ENCODE measurements at regions not wholly inside any gene's neighbourhood (a gene's known extent, or its start where the extent isn't known, plus 50 kb on each side); places are given as distances from the start of the nearest gene placed in this dataset.

DNA sequence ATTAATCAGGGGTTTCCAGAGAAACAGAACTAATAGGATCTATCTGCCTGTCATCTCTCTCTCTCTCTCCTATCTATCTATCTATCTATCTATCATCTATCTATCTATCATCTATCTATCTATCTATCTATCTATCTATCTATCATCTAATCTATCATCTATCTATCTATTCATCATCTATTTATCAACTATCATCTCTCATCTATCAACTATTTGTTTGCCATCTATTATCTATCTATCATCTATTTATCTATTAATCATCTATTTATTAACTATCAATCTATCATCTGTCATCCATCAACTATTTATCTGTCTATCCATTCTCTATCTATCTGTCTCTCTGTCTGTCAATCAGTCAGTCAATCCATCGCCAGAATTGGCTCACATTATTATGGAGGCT is 70.0 kb upstream of the MRPS6 start:
- TF ChIP-seq, protein P1, sequence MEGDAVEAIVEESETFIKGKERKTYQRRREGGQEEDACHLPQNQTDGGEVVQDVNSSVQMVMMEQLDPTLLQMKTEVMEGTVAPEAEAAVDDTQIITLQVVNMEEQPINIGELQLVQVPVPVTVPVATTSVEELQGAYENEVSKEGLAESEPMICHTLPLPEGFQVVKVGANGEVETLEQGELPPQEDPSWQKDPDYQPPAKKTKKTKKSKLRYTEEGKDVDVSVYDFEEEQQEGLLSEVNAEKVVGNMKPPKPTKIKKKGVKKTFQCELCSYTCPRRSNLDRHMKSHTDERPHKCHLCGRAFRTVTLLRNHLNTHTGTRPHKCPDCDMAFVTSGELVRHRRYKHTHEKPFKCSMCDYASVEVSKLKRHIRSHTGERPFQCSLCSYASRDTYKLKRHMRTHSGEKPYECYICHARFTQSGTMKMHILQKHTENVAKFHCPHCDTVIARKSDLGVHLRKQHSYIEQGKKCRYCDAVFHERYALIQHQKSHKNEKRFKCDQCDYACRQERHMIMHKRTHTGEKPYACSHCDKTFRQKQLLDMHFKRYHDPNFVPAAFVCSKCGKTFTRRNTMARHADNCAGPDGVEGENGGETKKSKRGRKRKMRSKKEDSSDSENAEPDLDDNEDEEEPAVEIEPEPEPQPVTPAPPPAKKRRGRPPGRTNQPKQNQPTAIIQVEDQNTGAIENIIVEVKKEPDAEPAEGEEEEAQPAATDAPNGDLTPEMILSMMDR (IDR thresholded peaks at IDR 0.05; ENCODE audit: insufficient read depth, low read length, poor library complexity, severe bottlenecking) = no peak
- no peak overlapping the region for H3K4me3 ChIP-seq (replicated peaks; ENCODE audit: low read depth, low read length)
- H3K27me3 ChIP-seq (replicated peaks; ENCODE audit: control insufficient read depth, insufficient read depth, low read length) = no peaks in the 10 kb centered on the region
- no peaks in the 10 kb centered on the region for H3K36me3 ChIP-seq (ENCODE audit: control insufficient read depth, insufficient read depth, low read length)
- DNase-seq (ENCODE audit: extremely low read depth, insufficient read length) = no peak

DNA sequence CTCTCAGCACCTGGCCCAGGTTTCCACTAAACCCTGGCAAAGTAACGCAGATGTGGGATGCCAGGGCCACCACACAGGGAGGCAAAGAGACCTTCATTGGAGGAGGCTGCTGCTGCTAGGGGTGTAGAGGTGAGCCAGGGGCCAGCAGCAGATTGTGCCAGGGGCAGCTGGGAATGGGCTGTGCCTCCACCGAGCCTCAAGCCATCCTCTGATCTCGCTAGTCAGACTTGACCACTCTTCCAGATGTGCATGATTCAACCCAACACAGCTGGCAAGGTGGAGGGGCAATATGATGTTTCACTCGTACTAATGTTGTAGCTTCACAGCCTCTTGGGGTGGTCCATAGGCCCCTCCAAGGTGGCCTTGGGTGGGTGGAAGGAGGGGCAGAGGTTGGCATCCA is 73.0 kb upstream of the MRPS6 start:
- no peak for DNase-seq (ENCODE audit: extremely low read depth, insufficient read length)
- Histone ChIP-seq H3K4me3 (replicated peaks; ENCODE audit: low read depth, low read length) (no peak overlapping the region), H3K27me3 (replicated peaks; ENCODE audit: control insufficient read depth, insufficient read depth, low read length) (no peaks in the 10 kb centered on the region), H3K36me3 (ENCODE audit: control insufficient read depth, insufficient read depth, low read length) (no peaks in the 10 kb centered on the region)
- TF ChIP-seq, protein P1 (IDR thresholded peaks at IDR 0.05; ENCODE audit: insufficient read depth, low read length, poor library complexity, severe bottlenecking) = no peak

DNA sequence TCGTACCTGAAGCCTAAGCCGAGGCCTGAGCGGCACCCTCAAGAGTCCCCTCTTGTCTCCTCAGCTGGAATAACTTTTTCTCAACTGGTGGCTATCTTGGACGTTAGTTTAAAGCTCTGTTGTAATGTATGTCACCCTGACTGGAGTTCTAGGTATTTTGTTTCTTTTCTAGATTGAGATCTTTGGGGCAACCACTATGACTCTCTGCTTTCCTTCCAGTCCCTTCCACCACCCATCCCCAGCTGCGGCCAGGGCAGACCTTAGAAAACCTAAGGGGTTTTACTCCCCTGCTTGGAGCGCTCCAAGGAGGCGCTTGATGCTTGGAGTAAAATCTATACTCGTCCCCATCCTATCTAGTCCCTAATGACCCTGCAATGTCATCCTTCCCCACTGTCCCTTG is 74.6 kb upstream of the MRPS6 start:
- H3K4me3 ChIP-seq (replicated peaks; ENCODE audit: low read depth, low read length) = no peak overlapping the region
- TF ChIP-seq, protein P1 (IDR thresholded peaks at IDR 0.05; ENCODE audit: insufficient read depth, low read length, poor library complexity, severe bottlenecking) = no peak
- no peaks in the 10 kb centered on the region for H3K36me3 ChIP-seq (ENCODE audit: control insufficient read depth, insufficient read depth, low read length)
- no peak for DNase-seq (ENCODE audit: extremely low read depth, insufficient read length)
- H3K27me3 ChIP-seq (replicated peaks; ENCODE audit: control insufficient read depth, insufficient read depth, low read length) = no peaks in the 10 kb centered on the region

DNA sequence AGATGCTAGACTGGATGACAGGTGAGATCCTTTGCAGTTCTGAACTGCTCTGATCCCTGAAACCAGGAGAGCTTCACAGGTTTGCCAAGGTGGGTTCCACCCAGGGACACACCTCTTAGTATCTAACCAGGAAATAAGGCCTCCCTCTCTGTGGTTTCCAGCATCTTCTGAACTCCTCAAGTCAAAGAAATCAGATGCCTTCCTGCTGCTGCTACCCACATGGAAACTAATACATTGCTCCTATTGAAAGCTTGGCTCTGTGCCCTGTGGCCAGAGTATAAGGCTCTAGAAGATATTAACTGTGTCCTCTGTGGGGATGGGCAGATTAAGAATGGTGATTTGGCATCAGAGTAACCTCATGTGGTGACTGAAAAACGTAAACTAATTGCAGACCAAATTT is 75.0 kb upstream of the MRPS6 start:
- Histone ChIP-seq H3K36me3 (ENCODE audit: control insufficient read depth, insufficient read depth, low read length) (no peaks in the 10 kb centered on the region), H3K27me3 (replicated peaks; ENCODE audit: control insufficient read depth, insufficient read depth, low read length) (no peaks in the 10 kb centered on the region), H3K4me3 (replicated peaks; ENCODE audit: low read depth, low read length) (no peak overlapping the region)
- no peak for DNase-seq (ENCODE audit: extremely low read depth, insufficient read length)
- TF ChIP-seq, protein P1 (IDR thresholded peaks at IDR 0.05; ENCODE audit: insufficient read depth, low read length, poor library complexity, severe bottlenecking) = no peak

DNA sequence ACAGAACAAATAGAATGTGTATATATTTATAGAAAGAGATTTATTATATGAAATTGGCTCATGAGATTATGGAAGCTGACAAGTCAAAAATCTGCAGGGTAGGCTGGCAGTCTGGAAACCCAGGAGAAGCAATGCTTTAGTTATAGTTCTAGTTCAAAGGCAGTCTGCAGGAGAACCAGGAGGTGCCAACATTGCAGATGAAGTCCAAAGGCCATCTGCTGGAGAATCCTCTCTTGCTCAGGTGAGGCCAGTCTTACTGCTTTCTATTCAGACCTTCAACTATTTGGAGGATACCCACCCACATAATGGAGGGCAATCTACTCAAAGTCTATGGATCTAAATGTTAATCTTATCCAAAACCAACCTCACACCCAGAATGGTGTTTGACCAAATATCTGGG is 75.9 kb upstream of the MRPS6 start:
- TF ChIP-seq, protein P1 (IDR thresholded peaks at IDR 0.05; ENCODE audit: insufficient read depth, low read length, poor library complexity, severe bottlenecking) = no peak
- no peaks in the 10 kb centered on the region for H3K36me3 ChIP-seq (ENCODE audit: control insufficient read depth, insufficient read depth, low read length)
- no peak for DNase-seq (ENCODE audit: extremely low read depth, insufficient read length)
- no peak overlapping the region for H3K4me3 ChIP-seq (replicated peaks; ENCODE audit: low read depth, low read length)
- H3K27me3 ChIP-seq (replicated peaks; ENCODE audit: control insufficient read depth, insufficient read depth, low read length) = no peaks in the 10 kb centered on the region

DNA sequence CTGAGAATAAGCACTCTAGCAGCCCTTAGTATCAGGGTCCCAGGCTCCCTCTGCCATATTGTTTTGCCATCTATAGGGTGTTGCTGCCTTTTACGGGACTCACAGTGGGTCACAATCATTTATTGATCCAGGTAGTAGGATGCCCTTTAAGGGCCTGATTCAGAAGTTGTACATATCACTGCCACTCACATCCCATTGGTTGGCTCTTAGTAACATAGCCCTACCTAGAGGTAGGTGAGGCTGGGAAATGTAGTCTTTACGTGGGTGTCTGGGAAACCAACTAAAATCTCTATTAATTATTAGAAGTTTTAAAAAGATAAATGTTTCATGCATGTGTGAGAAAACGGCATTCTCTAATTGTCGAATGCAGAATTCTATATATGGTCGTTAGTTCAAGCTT is 78.8 kb upstream of the ATP5PO start:
- no peak for DNase-seq (ENCODE audit: extremely low read depth, insufficient read length)
- Histone ChIP-seq H3K27me3 (replicated peaks; ENCODE audit: control insufficient read depth, insufficient read depth, low read length) (no peaks in the 10 kb centered on the region), H3K36me3 (ENCODE audit: control insufficient read depth, insufficient read depth, low read length) (no peaks in the 10 kb centered on the region), H3K4me3 (replicated peaks; ENCODE audit: low read depth, low read length) (no peak overlapping the region)
- TF ChIP-seq, protein P1 (IDR thresholded peaks at IDR 0.05; ENCODE audit: insufficient read depth, low read length, poor library complexity, severe bottlenecking) = no peak
